Sigmoid colon (tissue), 6 donors: ENCODE measurements at regions not wholly inside any gene's neighbourhood (a gene's known extent, or its start where the extent isn't known, plus 50 kb on each side); places are given as distances from the start of the nearest gene placed in this dataset.

ENCODE experiments used
- DNase-seq: peaks from one replicate; pipeline ENCODE4 v3.0.0-alpha.2; 2019
- H3K27ac ChIP-seq, 4 donors: fragments of 200-600 bp; sonication (generic); one replicate each; pipeline ENCODE4 v1.5.1; 2016 to 2019; ENCODE audit warnings: mild to moderate bottlenecking in 1 of 4
- H3K27me3 ChIP-seq, 3 donors: fragments of 200-600 bp; sonication (generic); one replicate each; pipeline ENCODE4 v1.5.1; 2019; ENCODE audit warnings: mild to moderate bottlenecking in 1 of 3
- H3K36me3 ChIP-seq, 4 donors: fragments of 200-600 bp; sonication (generic); one replicate each; pipeline ENCODE4 v1.5.1; 2016 to 2019
- H3K4me1 ChIP-seq, 4 donors: fragments of 200-600 bp; sonication (generic); one replicate each; pipeline ENCODE4 v1.5.1; 2017 to 2019
- H3K4me3 ChIP-seq, 4 donors: fragments of 200-600 bp; sonication (generic); one replicate each; pipeline ENCODE4 v1.5.1; 2017 to 2019; ENCODE audit warnings: mild to moderate bottlenecking in 2 of 4, moderate library complexity in 1 of 4
- H3K9me3 ChIP-seq, 4 donors: fragments of 200-600 bp in 3 of 4; sonication (generic) in 3 of 4; one replicate each; pipeline versions ENCODE4 v1.5.1 to v1.6.1; 2013 to 2019
- EP300 ChIP-seq, 4 donors: sonication (generic); formaldehyde crosslinking; IDR thresholded peaks; one replicate each; pipeline ENCODE4 v1.6.1; 2017; ENCODE audit warnings: antibody characterized with exemption in 4 of 4
- POLR2A ChIP-seq, 2 donors: fragments of 450-650 bp; IDR thresholded peaks; one replicate each; pipeline ENCODE4 v1.6.1; 2016; ENCODE audit warnings: antibody characterized with exemption in 2 of 2, mild to moderate bottlenecking in 2 of 2, moderate library complexity in 2 of 2
- POLR2AphosphoS5 ChIP-seq, 4 donors: sonication (generic); formaldehyde crosslinking; IDR thresholded peaks; one replicate each; pipeline ENCODE4 v1.6.1; 2017; ENCODE audit warnings: antibody characterized with exemption in 4 of 4
- WGBS, 2 donors: extraction: QIAGEN DNeasy Blood & Tissue Kit; methylation state at CpG; one replicate each; pipeline ENCODE4 v1.1.7; 2013; 5-methylcytosine and 5-hydroxymethylcytosine counted together
- intact Hi-C: fragments of 100-400 bp; cut with DNase I; formaldehyde crosslinking; loops from one replicate; pipeline ENCODE4 v1.15.1; 2023
- TF ChIP-seq, protein P1 (sequence below), 4 experiments: fragments of 450-650 bp in 3 of 4; fragments of 200-600 bp in 1 of 4; IDR thresholded peaks; one replicate each; pipeline ENCODE4 v1.5.1; 2016 to 2019; ENCODE audit warnings: antibody characterized with exemption in 4 of 4, mild to moderate bottlenecking in 3 of 4, moderate library complexity in 2 of 4
- donor health status: healthy with polysubstance abuse.
- donor health status: healthy.

GRCh38 chr14:104293851-104294627 lies 155.7 kb downstream of the KIF26A start:
- H3K4me1 ChIP-seq: no peaks in the 10 kb centered on the region
- 10 to 58% methylated on average over 18 of the region's 18 CpGs for WGBS, 2 donors
- H3K27me3 ChIP-seq: peaks cover 0 to 14% (median 0%) of the 10 kb centered on the region in 3 donors
- H3K4me3 ChIP-seq: no peak overlapping the region
- intact Hi-C loops: no loop called here
- no peaks in the 10 kb centered on the region for H3K36me3 ChIP-seq
- TF ChIP-seq, protein P1, sequence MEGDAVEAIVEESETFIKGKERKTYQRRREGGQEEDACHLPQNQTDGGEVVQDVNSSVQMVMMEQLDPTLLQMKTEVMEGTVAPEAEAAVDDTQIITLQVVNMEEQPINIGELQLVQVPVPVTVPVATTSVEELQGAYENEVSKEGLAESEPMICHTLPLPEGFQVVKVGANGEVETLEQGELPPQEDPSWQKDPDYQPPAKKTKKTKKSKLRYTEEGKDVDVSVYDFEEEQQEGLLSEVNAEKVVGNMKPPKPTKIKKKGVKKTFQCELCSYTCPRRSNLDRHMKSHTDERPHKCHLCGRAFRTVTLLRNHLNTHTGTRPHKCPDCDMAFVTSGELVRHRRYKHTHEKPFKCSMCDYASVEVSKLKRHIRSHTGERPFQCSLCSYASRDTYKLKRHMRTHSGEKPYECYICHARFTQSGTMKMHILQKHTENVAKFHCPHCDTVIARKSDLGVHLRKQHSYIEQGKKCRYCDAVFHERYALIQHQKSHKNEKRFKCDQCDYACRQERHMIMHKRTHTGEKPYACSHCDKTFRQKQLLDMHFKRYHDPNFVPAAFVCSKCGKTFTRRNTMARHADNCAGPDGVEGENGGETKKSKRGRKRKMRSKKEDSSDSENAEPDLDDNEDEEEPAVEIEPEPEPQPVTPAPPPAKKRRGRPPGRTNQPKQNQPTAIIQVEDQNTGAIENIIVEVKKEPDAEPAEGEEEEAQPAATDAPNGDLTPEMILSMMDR (IDR thresholded peaks at IDR 0.05): peak in 1 of 4 experiments; percentile 29
- TF ChIP-seq POLR2A (IDR thresholded peaks at IDR 0.05): no peak
- DNase-seq: peak; percentile 45
- H3K27ac ChIP-seq: no peak overlapping the region
- H3K9me3 ChIP-seq: no peaks in the 10 kb centered on the region

GRCh38 chr14:104294628-104294982 lies 156.2 kb downstream of the KIF26A start:
- H3K9me3 ChIP-seq: no peaks in the 10 kb centered on the region
- H3K4me1 ChIP-seq: no peaks in the 10 kb centered on the region
- H3K27me3 ChIP-seq: peaks cover 0 to 14% (median 0%) of the 10 kb centered on the region in 3 donors
- no peak for TF ChIP-seq EP300 (IDR thresholded peaks at IDR 0.05)
- no peak for TF ChIP-seq POLR2AphosphoS5 (IDR thresholded peaks at IDR 0.05)
- TF ChIP-seq POLR2A (IDR thresholded peaks at IDR 0.05): no peak
- TF ChIP-seq, protein P1 (IDR thresholded peaks at IDR 0.05): no peak
- intact Hi-C loops: no loop called here
- H3K4me3 ChIP-seq: no peak overlapping the region
- H3K27ac ChIP-seq: no peak overlapping the region
- no peaks in the 10 kb centered on the region for H3K36me3 ChIP-seq
- DNase-seq: no peak
- WGBS, 2 donors: 18 to 65% methylated on average over 11 of the region's 11 CpGs

GRCh38 chr14:104294983-104295680 lies 156.7 kb downstream of the KIF26A start:
- H3K27me3 ChIP-seq: peaks cover 0 to 14% (median 0%) of the 10 kb centered on the region in 3 donors
- intact Hi-C loops: no loop called here
- WGBS, 2 donors: 47 to 75% methylated on average over 25 of the region's 25 CpGs
- no peak for TF ChIP-seq POLR2AphosphoS5 (IDR thresholded peaks at IDR 0.05)
- TF ChIP-seq POLR2A (IDR thresholded peaks at IDR 0.05): no peak
- TF ChIP-seq EP300 (IDR thresholded peaks at IDR 0.05): no peak
- TF ChIP-seq, protein P1 (IDR thresholded peaks at IDR 0.05): no peak
- no peak overlapping the region for H3K4me3 ChIP-seq
- peak; percentile 62 for DNase-seq
- no peak overlapping the region for H3K27ac ChIP-seq
- H3K9me3 ChIP-seq: no peaks in the 10 kb centered on the region
- H3K4me1 ChIP-seq: no peaks in the 10 kb centered on the region
- no peaks in the 10 kb centered on the region for H3K36me3 ChIP-seq

GRCh38 chr14:104295681-104296387 lies 157.4 kb downstream of the KIF26A start:
- H3K27me3 ChIP-seq: peaks cover 0 to 14% (median 0%) of the 10 kb centered on the region in 3 donors
- H3K4me3 ChIP-seq: no peak overlapping the region
- 86 to 88% methylated on average over 24 of the region's 24 CpGs for WGBS, 2 donors
- H3K36me3 ChIP-seq: no peaks in the 10 kb centered on the region
- TF ChIP-seq POLR2A (IDR thresholded peaks at IDR 0.05) (no peak), POLR2AphosphoS5 (IDR thresholded peaks at IDR 0.05) (no peak), EP300 (IDR thresholded peaks at IDR 0.05) (no peak)
- TF ChIP-seq, protein P1 (IDR thresholded peaks at IDR 0.05): no peak
- H3K27ac ChIP-seq: no peak overlapping the region
- H3K4me1 ChIP-seq: no peaks in the 10 kb centered on the region
- no peaks in the 10 kb centered on the region for H3K9me3 ChIP-seq
- peak; percentile 36 for DNase-seq
- intact Hi-C loops: no loop called here
